Superior temporal gyrus (tissue), 1 donor: ENCODE measurements at regions not wholly inside any gene's neighbourhood (a gene's known extent, or its start where the extent isn't known, plus 50 kb on each side); places are given as distances from the start of the nearest gene placed in this dataset.

Experiments used
- DNase-seq: peaks from one replicate; pipeline ENCODE4 v3.0.0-alpha.2; 2016; ENCODE audit errors: extremely low spot score

DNA sequence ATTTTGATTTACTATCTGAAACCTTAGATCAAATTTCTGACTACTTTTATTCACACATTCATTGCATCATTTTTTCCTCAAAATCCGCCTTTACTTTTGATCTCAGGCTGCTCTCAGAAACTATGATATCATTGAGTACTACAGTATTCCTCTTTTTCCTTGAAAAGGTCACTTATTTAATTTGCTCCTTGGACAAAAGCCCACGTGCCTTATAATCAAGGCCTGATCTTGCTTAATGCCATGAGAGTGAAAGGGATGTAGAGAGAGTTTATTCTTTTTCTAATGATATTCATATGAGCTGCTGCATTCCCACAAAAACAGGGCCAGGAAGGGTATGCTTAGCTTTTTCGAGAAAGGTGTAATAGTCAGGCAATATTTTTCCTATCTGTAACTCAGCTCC, 327.0 kb downstream of the ETS1 start:
- no peak for DNase-seq

- DNase-seq = no peak
Observed at GRCh38 chr11:128259816-128260215, 327.5 kb downstream of the ETS1 start.

GRCh38 chr11:128254941-128255340, 332.4 kb downstream of the ETS1 start:
- DNase-seq = no peak

DNA sequence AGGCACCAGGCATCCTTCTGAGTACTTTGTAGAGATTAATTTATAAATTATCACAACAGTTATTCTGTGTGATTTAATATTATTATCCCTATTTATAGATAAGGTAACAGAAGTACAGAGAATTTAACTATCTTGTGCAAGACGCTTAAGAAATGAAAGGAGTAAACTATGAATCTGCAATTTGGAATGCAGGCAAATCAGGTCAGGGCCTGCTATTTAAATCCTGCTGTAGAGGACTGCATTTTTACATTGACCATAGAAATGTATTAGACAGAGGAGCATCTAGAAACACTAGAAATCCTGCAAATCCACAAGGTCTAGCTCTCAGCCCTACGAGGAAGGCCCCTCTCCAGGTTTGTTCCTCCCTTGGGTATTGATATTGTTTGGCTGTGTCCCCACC, 336.2 kb downstream of the ETS1 start:
- no peak for DNase-seq

DNA sequence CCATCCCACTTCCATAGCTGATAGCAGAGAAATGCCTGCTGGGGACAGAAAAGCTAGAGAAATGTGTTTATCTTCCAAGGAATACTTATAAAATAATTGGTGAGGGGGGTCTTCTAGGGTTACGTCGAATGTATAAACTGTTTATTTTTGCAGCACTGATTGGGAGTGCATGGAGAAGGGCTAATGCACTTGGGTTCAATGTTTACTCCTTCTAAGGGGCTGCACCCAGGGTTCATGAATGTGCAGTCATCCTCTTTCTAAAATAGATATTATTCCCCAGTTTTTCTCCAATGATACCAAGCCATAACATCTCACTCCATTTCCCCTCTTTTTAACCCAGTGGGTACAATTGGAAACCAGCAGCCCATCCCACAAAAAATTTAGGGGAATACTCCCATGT, 336.9 kb downstream of the ETS1 start:
- DNase-seq = no peak

- DNase-seq = no peak
Observed at GRCh38 chr11:128246810-128247594, 340.4 kb downstream of the ETS1 start.

DNA sequence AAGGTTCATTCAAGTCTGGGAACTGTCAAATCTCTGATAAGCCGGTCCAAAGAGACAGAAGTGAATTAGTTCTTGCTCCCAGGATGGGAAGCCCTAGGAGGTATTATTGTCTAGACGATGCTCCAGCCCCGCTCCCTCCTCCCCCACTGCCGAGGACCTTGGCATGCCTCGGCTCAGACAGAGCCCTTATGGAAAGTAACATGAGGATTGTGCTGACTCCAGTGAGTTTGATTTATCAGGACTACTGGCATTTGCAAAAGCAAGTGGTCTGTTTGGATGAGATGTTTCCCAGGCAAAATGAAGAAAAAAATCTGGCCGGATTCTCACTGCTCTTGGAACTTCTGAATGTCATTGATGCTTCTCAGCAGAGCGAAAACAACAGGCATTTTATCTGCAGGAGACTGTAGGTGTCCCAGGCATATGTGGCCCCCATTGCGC, 341.0 kb downstream of the ETS1 start:
- no peak for DNase-seq

- DNase-seq = no peak
Observed at GRCh38 chr11:128244871-128245270, 342.5 kb downstream of the ETS1 start.

DNA sequence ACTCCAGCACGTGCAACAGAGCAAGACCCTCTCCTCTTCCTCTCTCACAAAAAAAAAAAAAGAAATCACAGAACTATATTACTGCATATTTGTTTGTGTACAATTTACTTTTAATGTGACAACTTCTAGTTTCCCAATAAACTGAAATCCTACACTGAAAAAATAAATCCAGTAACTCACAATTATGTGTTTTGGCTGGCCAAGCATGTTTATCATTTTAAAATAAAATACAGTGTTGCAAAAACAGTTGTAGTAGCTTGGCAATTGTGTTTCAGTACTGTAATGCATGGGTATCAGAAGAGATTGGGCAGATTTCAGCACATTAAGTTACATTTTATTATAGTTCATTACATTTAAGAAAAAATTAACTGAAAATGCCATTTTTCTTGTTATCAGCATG, 344.9 kb downstream of the ETS1 start:
- no peak for DNase-seq

DNA sequence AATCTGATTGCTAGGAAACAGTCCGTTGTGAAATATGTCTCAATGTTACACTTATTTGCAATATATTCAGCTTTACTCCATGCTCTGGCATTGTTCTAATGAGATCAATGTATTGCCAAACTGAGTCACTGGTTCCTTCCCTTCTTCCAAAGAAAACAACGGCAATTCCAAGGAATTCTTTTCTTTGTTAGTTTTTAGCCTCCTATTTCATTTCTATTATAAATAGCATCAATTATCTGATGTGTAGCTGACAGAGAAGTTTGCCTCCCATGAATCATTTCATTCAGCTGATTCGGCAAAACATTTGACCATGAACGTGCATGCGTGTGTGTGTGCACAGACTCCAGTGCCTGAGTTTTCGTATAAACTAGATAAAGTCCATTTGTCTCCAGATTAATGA, 346.8 kb downstream of the ETS1 start:
- no peak for DNase-seq

DNA sequence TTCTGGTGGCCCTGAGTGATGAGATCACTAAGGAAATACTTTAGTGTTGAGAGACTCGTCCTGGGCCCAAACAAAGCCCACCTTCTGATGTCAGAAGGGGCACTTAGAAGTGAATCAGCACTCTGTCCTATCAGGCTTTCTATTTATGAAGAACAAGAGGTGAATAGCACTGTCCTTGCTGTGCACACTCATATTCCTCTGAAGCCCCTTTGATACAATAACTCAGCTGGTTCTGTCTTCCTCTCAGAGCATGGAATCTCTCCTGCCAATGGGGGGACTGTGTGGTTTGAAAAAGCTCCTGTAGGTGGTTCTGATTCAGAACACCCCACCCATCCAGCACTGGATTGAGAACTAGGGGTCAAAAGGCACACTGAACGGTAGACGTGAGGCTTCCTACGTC, 348.1 kb downstream of the ETS1 start:
- DNase-seq = no peak

GRCh38 chr11:128238521-128239265, 348.7 kb downstream of the ETS1 start:
- DNase-seq = no peak

DNA sequence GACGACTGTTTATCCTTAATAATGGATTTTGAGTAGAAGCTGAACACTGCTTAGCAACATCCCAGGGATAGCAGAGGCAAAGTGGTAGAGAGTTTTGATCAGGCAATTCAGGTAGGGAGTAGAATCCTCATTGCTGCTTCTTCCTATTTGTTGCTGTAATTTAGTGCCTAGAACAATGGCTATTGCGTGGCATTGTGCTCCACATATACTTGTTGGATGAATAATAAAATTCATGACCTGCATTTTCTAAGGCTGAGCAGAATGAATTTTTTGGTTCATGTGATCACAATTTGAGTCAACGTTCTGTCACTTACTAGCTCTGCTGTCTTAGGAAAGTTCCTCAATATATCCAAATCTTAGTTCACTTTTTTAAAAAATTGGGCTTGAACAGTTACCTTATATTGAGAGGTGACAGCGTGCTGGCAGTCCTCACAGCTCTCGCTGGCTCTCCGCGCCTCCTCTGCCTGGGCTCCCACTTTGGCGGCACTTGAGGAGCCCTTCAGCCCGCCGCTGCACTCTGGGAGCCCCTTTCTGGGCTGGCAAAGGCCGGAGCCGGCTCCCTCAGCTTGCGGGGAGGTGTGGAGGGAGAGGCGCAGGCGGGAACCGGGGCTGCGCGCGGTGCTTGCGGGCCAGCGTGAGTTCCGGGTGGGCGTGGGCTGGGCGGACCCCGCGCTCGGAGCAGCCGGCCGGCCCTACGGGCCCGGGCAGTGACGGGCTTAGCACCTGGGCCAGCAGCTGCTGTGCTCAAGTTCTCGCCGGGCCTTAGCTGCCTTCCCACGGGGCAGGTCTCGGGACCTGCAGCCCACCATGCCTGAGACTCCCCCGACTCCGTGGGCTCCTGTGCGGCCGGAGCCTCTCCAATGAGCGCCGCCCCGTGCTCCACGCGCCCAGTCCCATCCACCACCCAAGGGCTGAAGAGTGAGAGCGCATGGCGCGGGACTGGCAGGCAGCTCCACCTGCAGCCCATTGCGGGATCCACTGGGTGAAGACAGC, 350.6 kb downstream of the ETS1 start:
- no peak for DNase-seq

DNA sequence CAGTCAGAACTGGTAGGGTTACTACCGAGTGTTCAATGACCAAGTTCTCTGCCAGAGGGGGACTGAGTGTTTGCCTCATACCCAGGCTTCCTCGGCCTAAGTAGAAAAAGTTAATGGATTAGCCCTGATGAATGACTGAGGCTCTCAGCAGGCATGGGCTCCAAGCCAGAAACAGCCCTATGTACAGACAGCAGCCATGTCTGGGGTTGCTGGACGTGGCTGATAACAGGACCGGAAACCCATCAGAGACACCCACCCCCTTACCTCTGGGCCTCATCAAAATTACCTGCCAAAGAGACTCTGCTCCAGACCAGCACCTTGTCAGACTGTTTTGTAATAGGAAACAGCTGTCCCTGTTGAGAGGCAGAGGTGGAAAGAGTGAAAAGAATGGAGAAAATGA, 351.4 kb downstream of the ETS1 start:
- no peak for DNase-seq

- DNase-seq = no peak
Observed at GRCh38 chr11:128235426-128235825, 351.9 kb downstream of the ETS1 start.

DNA sequence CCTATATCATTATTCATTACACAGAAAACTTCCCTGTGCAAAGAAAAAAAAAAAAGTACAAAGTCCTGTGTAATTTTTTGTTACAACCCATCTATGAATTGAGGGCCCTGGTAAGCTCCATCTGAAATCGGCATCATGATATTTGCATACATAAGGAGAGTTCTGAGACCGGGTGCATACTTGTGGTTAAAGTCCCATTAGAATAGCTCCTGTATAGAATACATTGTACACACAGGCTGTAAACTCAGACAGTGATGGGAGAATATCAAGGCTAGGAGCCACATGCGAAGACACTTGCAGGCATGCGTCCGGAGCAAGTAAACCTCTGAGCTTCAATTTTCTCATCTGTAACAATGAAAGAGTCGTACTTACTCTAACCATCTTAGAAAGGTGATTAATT, 353.2 kb downstream of the ETS1 start:
- no peak for DNase-seq

DNA sequence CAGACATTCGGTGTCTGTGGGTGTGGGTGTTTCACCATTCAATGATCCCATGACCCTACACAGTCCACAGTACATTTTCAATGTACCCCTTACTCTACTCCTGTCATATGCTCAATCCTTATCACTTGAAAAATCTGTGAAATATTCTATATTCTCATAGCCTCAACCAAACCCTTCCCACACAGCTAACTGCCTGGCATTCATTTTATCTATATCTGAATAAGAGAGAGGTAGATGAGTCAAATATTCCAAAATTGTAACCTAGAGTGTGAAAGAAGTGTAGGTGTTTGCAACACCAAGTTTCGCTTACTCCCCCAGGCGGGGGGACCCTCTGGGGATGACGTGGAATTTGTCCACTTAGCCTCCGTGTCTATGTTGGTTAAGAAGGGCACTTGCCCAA, 354.8 kb downstream of the ETS1 start:
- no peak for DNase-seq

DNA sequence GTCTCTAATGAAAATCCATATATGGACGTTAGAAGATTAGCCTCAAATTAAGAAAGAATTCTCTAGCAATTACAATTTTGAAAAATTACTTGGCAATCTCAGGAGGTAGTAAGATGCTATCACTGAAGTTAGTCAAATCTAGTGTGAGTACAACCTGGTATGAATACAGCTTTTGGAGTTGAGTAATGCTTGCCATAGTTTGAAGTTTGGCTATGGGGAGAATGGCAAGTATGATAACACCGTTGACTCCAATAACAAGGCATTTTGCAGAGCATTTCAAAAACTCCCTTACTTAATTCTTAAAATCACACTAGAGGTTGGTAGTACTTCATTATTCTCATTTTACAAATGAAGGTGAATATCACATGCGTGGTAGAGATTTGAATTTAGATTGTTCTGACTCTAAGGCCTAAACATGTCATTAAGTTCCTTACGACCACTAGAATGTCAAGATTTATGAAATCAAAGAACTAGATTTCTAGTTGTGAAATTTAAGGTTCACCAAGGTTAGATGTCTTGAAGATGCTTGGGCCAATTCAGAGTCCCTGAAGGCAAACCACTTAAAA, 355.4 kb downstream of the ETS1 start:
- no peak for DNase-seq

DNA sequence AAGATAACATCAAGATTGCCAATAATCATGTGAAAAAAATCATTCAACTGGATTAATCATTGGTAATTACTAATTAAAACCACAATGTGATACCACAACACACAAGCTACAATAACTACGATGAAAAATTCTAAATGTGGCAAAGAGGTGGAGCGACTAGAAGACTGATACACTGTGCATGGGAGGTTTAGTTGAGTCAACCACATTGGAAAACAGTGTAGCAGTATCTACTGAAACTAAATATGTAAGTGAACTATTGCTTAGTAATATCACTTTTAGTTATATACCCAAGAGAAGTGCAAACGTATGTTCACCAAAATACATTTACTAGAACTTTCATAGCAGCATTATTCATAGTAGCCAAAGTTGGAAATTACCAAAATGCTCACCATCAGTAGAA, 359.9 kb downstream of the ETS1 start:
- DNase-seq = no peak

- no peak for DNase-seq
Observed at GRCh38 chr11:128226106-128226716, 361.1 kb downstream of the ETS1 start.

DNA sequence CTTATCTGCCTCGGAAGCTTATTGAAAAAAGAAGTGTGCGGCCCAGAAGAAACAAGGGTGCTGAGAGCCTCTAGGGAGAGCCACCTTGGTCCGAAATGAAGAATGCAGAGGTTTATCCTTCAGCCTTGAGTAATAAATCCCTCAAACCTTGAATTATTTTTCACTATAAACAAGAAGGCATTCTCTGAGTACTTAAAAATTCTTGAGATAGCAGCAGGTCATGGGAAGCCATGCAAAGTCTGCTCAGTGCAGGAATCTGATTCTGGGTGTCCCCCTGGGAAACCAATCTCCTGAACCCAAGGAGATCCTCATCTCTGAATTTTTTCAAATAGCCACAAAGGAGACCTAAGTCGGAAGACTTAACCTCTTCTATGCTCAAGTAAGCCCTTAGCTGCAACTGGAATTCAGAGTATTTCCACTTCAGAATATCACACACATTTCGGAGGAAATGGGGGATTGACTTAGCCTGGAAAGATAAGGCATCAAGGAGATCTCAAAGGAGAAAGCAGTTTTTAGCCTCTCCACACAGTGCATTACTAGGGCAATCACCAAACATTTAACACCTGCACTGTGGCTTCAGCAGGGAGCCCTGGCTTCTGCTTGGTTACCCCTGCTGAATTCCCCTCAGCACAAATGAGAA, 365.0 kb downstream of the ETS1 start:
- DNase-seq = no peak
